ENCODE measurements at regions not wholly inside any gene's neighbourhood (a gene's known extent, or its start where the extent isn't known, plus 50 kb on each side); places are given as distances from the start of the nearest gene placed in this dataset.

GRCh38 chrX:124641737-124642491 is 295.6 kb downstream of the SH2D1A start (continued):
- TF ChIP-seq SAP30 (IDR thresholded peaks at IDR 0.05; ENCODE audit: borderline replicate concordance, insufficient read depth, low read depth, low read length, poor library complexity, severe bottlenecking): no peak
- TF ChIP-seq ZFX (CRISPR knock-in tag; IDR thresholded peaks at IDR 0.05): no peak
- no peak for TF ChIP-seq ZNF280A (IDR thresholded peaks at IDR 0.05; ENCODE audit: low read depth, partially characterized antibody)
- peak; percentile 73 for TF ChIP-seq ZNF592 (IDR thresholded peaks at IDR 0.05)
- no peak for TF ChIP-seq ERF (CRISPR knock-in tag; IDR thresholded peaks at IDR 0.05)
- no peak for TF ChIP-seq ELF4 (CRISPR knock-in tag; IDR thresholded peaks at IDR 0.05)
- TF ChIP-seq TSC22D4 (tag; IDR thresholded peaks at IDR 0.05): no peak
- TF ChIP-seq KAT2B (IDR thresholded peaks at IDR 0.05; ENCODE audit: low read depth, low read length): no peak
- no peak for TF ChIP-seq GMEB1 (CRISPR knock-in tag; IDR thresholded peaks at IDR 0.05)
- TF ChIP-seq MCM5 (IDR thresholded peaks at IDR 0.05; ENCODE audit: low read depth): no peak
- TF ChIP-seq, protein P1, sequence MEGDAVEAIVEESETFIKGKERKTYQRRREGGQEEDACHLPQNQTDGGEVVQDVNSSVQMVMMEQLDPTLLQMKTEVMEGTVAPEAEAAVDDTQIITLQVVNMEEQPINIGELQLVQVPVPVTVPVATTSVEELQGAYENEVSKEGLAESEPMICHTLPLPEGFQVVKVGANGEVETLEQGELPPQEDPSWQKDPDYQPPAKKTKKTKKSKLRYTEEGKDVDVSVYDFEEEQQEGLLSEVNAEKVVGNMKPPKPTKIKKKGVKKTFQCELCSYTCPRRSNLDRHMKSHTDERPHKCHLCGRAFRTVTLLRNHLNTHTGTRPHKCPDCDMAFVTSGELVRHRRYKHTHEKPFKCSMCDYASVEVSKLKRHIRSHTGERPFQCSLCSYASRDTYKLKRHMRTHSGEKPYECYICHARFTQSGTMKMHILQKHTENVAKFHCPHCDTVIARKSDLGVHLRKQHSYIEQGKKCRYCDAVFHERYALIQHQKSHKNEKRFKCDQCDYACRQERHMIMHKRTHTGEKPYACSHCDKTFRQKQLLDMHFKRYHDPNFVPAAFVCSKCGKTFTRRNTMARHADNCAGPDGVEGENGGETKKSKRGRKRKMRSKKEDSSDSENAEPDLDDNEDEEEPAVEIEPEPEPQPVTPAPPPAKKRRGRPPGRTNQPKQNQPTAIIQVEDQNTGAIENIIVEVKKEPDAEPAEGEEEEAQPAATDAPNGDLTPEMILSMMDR (IDR thresholded peaks at IDR 0.05 in 2 of 3, conservative IDR thresholded peaks at IDR 0.05 in 1 of 3; ENCODE audit: insufficient read depth in 2 of 3, low read depth in 1 of 3, low read length in 3 of 3): no peak
- 0 out of 2 replicates have a peak, but pooled peaks have one; percentile 24 for TF ChIP-seq SMARCE1 (IDR thresholded peaks at IDR 0.05)
- TF ChIP-seq ZNF140 (CRISPR knock-in tag; IDR thresholded peaks at IDR 0.05): no peak
- no peak for TF ChIP-seq PURB (CRISPR knock-in tag; IDR thresholded peaks at IDR 0.05; ENCODE audit: low read depth)
- TF ChIP-seq TRIM24 (IDR thresholded peaks at IDR 0.05): 0 out of 4 replicates have a peak, but pooled peaks of 1 of the 2 experiments have one; percentile 12
- peak; percentile 59 for TF ChIP-seq EGR1 (conservative IDR thresholded peaks at IDR 0.05)
- no peak for TF ChIP-seq ZNF561 (CRISPR knock-in tag; conservative IDR thresholded peaks at IDR 0.05)
- TF ChIP-seq SNIP1 (IDR thresholded peaks at IDR 0.05; ENCODE audit: low read depth): no peak
- TF ChIP-seq ZNF165 (CRISPR knock-in tag; IDR thresholded peaks at IDR 0.05; ENCODE audit: borderline replicate concordance): no peak
- no peak for TF ChIP-seq ZNF174 (CRISPR knock-in tag; IDR thresholded peaks at IDR 0.05)

Data from K562 (cell line).